ENCODE measurements at regions not wholly inside any gene's neighbourhood (a gene's known extent, or its start where the extent isn't known, plus 50 kb on each side); places are given as distances from the start of the nearest gene placed in this dataset.

- Histone ChIP-seq H3K4me3 (no peak overlapping the region), H3K4me1 (replicated peaks in 1 of 2) (no peaks in the 10 kb centered on the region), H3K27me3 (no peaks in the 10 kb centered on the region), H3K36me3 (replicated peaks in 1 of 2) (no peaks in the 10 kb centered on the region), H3K9me3 (replicated peaks in 1 of 3) (no peaks in the 10 kb centered on the region), H3K27ac (no peak overlapping the region)
- no peak for TF ChIP-seq CTCF (IDR thresholded peaks at IDR 0.05)
- TF ChIP-seq POLR2A (IDR thresholded peaks at IDR 0.05): no peak
- intact Hi-C loops (cut with DNase I): no loop called here
- 67 to 82% (median 74%) methylated on average over 1 of the region's 1 CpG for WGBS, 4 donors
- no peak for DNase-seq
These were observed 141.9 kb downstream of the ZNF281 start for GRCh38 chr1:200267937-200268336.

- no peaks in the 10 kb centered on the region for H3K4me1 ChIP-seq (replicated peaks in 1 of 2)
- no peaks in the 10 kb centered on the region for H3K27me3 ChIP-seq
- intact Hi-C loops (cut with DNase I): no loop called here
- DNase-seq: no peak
- no peaks in the 10 kb centered on the region for H3K36me3 ChIP-seq (replicated peaks in 1 of 2)
- no peak overlapping the region for H3K4me3 ChIP-seq
- TF ChIP-seq POLR2A (IDR thresholded peaks at IDR 0.05) (no peak), CTCF (IDR thresholded peaks at IDR 0.05) (no peak)
- H3K9me3 ChIP-seq (replicated peaks in 1 of 3): no peaks in the 10 kb centered on the region
- WGBS, 4 donors: 76 to 86% (median 81%) methylated on average over 4 of the region's 4 CpGs
- H3K27ac ChIP-seq: no peak overlapping the region
These were observed 142.4 kb downstream of the ZNF281 start for GRCh38 chr1:200267458-200267857.

- TF ChIP-seq CTCF (IDR thresholded peaks at IDR 0.05) (no peak), POLR2A (IDR thresholded peaks at IDR 0.05) (no peak)
- intact Hi-C loops (cut with DNase I): no loop called here
- no peak for DNase-seq
These were observed 143.0 kb downstream of the ZNF281 start for GRCh38 chr1:200266871-200267270.

GRCh38 chr1:200265881-200266280, 144.0 kb downstream of the ZNF281 start:
- TF ChIP-seq CTCF (IDR thresholded peaks at IDR 0.05): no peak
- TF ChIP-seq POLR2A (IDR thresholded peaks at IDR 0.05): no peak
- no peaks in the 10 kb centered on the region for H3K4me1 ChIP-seq (replicated peaks in 1 of 2)
- no peaks in the 10 kb centered on the region for H3K9me3 ChIP-seq (replicated peaks in 1 of 3)
- no peak overlapping the region for H3K4me3 ChIP-seq
- DNase-seq: no peak
- H3K27ac ChIP-seq: no peak overlapping the region
- no peaks in the 10 kb centered on the region for H3K36me3 ChIP-seq (replicated peaks in 1 of 2)
- WGBS, 4 donors: 65 to 77% (median 68%) methylated on average over 5 of the region's 5 CpGs
- H3K27me3 ChIP-seq: no peaks in the 10 kb centered on the region
- intact Hi-C loops (cut with DNase I): no loop called here

More at GRCh38 chr1:200266871-200267270, 143.0 kb downstream of the ZNF281 start:
- Histone ChIP-seq H3K4me1 (replicated peaks in 1 of 2) (no peaks in the 10 kb centered on the region), H3K9me3 (replicated peaks in 1 of 3) (no peaks in the 10 kb centered on the region), H3K27me3 (no peaks in the 10 kb centered on the region), H3K27ac (no peak overlapping the region), H3K4me3 (no peak overlapping the region), H3K36me3 (replicated peaks in 1 of 2) (no peaks in the 10 kb centered on the region)
- 79 to 86% (median 83%) methylated on average over 3 of the region's 3 CpGs for WGBS, 4 donors
